ENCODE measurements at regions not wholly inside any gene's neighbourhood (a gene's known extent, or its start where the extent isn't known, plus 50 kb on each side); places are given as distances from the start of the nearest gene placed in this dataset.

GRCh38 chr2:219877728-219878127 is 250.3 kb downstream of the SLC4A3 start:
- ChIA-PET CTCF (no interaction called here), POLR2A (no interaction called here)

DNA sequence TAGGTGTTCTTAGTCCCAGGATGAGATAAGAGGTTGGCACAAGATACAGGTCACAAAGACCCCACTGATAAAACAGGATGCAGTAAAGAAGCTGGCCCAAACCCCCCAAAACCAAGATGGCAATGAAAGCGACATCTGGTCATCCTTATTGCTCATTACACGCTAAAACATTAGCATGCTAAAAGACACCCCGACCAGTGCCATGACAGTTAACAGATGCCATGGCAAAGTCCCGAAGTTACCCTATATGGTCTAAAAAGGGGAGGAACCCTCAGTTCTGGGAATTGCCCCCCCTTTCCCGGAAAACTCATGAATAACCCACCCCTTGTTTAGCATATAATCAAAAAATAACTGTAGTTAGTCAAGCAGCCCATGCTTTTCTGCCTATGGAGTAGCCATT is 251.1 kb downstream of the SLC4A3 start:
- ChIA-PET CTCF (no interaction called here), POLR2A (no interaction called here)

DNA sequence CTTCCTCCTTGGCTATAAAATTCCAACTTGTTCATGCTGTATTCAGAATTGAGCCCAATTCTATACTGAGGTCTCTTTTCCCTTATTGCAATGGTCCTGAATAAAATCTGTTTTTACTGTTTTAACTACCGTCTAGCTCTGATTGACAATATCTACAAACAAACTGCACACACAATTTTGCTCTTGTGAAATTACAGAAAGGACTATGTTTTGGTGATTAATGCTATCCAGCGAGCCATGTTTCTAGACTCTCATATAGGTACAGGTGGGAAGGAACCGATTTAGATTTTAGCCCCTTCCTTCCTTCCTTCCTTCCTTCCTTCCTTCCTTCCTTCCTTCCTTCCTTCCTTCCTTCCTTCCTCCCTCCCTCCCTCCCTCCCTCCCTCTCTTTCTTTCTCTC is 254.4 kb downstream of the SLC4A3 start:
- ChIA-PET POLR2A (no interaction called here), CTCF (no interaction called here)

DNA sequence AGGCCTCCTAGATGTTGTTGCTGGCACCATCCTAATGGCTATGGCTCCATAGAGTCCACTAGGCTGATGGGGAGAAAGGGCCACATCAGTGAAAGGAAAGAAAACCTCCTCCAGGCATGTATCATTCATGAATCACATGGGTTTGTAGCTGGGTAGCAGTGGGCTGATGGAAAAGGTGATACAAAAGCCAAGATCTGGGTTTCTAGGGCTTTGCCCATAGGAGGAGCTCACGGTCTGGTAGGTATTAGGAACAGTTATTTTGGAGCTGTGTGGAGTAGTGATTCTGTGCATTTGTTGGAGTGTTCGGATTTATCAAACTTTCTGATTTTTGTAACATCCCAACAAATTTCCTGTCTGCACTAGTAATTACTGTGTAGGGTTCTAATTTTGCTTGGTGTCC is 259.2 kb downstream of the SLC4A3 start:
- ChIA-PET CTCF (no interaction called here), POLR2A (no interaction called here)

DNA sequence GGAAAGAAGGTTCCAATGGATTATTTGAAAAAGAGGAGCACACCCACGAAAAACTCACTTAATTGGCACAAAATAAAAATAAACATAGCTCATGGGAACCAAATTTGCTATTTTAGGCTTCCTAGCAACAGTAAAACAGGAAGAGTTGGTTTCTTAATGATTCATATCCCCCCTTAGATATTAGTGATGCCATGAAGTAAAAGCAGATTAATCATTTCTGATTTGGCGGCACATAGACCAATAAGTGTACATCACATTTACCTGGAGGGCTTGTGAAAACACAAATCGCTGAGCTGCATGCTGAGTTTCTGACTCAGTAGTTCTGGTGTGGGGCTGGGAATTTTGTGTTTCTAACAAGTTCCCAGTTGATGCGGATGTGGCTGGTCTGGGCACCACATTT is 260.4 kb downstream of the SLC4A3 start:
- ChIA-PET CTCF (no interaction called here), POLR2A (no interaction called here)

GRCh38 chr2:219893541-219893940 is 266.1 kb downstream of the SLC4A3 start:
- ChIA-PET CTCF (no interaction called here), POLR2A (no interaction called here)

DNA sequence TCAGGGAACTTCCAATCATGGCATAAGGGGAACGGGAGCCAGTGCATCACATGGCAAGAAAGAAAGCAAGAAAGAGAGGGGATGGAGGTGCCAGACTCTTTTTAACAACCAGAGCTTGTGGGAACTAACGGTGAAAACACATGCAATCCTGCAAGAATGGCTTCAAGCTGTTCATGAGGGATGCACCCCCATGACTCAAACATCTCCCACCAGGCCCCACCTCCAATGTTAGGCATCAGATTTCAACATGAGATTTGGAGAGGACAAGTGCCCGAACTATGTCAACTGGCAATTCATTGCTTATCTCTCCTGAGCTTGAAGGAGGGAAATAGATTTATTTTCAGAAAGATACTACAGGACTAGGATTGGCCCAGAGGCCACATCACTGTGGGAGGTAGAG is 270.0 kb downstream of the SLC4A3 start:
- ChIA-PET POLR2A (no interaction called here), CTCF (no interaction called here)

- ChIA-PET POLR2A (no interaction called here), CTCF (no interaction called here)
These were observed 273.7 kb downstream of the SLC4A3 start for GRCh38 chr2:219901155-219901554.

DNA sequence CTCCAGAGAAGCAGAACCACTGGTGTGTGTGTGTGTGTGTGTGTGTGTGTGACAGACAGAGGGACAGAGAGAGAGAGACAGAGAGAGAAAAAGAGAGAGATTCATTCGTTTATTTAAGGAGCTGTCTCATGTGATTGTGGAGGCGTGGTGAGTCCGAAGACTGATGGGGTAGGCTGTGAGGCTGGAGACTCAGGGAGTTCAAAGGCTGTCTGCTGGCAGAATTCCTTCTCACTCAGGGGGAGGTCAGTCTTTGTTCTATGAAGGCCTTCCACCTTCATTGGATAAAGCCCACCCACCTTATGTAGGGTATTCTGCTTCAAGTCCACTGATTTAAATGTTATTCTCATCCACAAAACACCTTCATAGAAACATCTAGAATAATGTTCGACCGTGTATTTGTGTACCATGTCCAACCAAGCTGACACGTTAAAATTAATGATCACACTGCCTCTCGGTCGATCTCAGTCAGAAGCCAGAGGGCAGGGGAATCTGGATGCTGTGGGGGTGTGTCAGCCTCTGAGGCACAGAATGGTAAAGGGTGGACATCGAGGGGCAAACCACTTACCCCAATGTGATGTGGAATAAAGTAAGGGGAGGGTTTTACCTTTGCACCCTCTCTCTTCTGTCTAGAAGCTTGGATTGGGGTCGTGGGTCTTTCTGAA is 275.6 kb downstream of the SLC4A3 start:
- CTCF ChIA-PET, result no interaction called here

DNA sequence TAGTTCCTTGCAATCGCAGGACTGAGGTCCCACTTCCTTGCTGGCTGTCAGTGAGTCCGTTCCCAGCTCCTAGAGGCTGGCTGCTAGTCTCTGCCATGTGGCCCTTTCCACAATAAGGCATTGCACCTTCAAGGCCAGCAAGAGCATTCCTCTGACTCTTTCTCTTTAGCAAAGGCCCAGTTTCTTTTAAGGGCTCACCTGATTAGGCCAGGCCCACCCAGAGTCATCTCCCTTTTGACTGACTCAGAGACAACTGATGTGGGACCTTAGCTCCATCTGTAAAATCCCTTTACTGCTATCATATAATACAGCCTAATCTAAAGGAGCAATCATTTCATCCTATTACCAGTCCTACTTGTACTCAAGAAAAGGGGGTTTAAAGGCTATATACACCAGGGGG is 278.2 kb downstream of the SLC4A3 start:
- ChIA-PET CTCF (no interaction called here), POLR2A (no interaction called here)

More for the DNA sequence above, 275.6 kb downstream of the SLC4A3 start:
- POLR2A ChIA-PET, result no interaction called here

- POLR2A ChIA-PET, result no interaction called here
- CTCF ChIA-PET, result no interaction called here
These were observed 278.9 kb downstream of the SLC4A3 start for GRCh38 chr2:219906114-219907010.

GRCh38 chr2:219907011-219907365 is 279.6 kb downstream of the SLC4A3 start:
- CTCF ChIA-PET, result no interaction called here
- POLR2A ChIA-PET, result no interaction called here

- POLR2A ChIA-PET, result no interaction called here
- CTCF ChIA-PET, result no interaction called here
These were observed 281.1 kb downstream of the SLC4A3 start for GRCh38 chr2:219908538-219908937.

DNA sequence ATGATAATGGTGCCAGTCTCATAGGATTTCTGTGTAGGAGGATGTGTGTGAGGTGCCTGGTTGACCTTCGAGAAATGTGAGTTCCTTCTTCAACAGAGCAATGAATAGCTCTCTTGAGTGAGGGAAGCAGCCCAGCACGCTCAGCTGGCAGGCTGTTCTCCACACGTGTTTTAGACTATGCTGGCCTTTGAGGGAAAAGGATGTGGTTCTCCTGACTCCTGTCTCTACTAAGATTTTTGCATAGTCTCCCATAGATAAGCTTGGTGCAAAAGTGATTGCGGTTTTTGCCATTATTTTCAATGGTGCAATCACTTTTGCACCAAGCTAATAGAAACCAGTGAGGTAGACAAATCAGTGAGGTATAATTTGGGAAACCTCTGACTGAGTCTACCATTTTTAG is 284.1 kb downstream of the SLC4A3 start:
- POLR2A ChIA-PET, result no interaction called here
- CTCF ChIA-PET, result no interaction called here

DNA sequence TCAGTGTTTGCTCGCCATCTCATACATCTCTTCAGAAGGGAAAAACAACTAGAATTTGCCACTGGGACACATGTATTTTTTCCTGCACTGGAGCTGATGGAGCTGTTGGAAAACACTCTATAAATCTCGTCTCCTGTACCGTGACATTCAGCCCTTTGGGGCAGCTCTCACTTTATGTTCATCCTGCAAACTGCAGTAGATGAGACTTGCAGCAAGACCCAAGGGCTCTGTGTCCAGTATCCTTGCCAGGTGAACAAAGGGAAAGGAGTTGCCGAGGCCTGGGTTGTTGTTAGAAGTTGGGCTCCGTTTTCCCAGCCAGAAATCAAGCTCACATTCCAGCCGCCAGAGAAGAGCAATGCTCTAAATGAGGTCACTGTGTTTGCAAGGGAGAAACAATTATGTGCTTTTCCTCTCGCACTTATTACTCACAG is 285.1 kb downstream of the SLC4A3 start:
- CTCF ChIA-PET, result no interaction called here
- POLR2A ChIA-PET, result no interaction called here

DNA sequence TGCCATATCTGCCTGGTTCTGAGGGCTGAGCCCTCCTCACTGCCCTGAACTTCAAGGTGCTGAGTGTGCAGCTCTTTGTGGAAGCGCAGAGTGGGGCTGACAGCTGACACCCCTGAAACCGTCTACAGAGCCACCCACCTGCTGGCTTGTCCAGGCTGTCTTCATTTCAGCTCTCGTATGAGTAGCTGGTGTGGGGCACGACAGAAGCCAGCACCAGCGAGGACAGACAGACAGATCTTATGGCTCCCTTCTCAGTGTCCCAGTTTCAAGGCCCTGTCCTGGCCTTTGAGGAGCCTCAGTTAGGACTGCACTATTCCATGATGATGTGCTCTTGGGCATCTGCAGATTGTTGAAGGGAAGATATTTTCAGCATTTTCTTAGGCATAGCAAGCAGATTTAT is 287.1 kb downstream of the SLC4A3 start:
- ChIA-PET POLR2A (no interaction called here), CTCF (interaction anchor here (1.2 kb wide), 1 partner anchor 12 kb away, joined by 3 read pairs; no protein-coding TSS in a partner anchor)

DNA sequence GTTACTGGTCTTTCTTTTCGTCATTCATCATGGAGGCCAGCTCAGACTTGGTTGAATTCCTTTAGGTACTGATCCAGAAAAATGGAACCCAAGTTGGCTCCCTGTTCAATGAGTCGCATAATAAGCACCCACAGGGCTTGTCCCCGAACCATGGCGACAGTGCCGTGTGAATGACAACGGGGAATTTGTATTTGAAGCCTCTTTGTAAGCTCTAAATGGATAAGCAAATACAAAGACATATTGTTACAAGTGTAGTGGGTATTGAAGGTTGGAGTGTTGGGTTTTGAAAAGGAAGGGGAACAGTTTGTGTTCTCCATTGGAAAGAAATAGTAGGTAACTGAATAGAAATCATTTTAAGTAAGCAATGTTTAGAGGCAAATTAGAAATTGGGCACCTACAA is 288.9 kb downstream of the SLC4A3 start:
- ChIA-PET CTCF (no interaction called here), POLR2A (no interaction called here)

GRCh38 chr2:219916726-219917440 is 289.5 kb downstream of the SLC4A3 start:
- ChIA-PET POLR2A (no interaction called here), CTCF (no interaction called here)

DNA sequence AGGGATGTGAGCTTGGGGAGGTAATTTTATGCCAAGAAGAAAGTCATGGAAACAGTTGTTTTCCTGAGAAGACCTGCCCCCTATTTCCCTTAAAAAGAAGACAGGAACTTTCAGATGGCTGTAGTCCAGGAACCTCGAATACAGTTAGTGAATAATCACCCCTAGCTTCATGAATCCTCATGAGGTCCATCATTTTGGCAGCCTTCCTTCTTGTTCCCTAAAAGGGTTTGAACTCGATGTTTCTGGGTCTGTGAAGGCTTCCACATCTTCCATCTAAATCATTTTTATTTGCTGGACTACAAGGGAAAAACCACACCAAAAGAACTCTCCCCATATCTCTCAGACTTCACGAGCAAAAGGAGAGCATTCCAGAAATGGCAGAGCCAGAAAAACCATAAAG is 290.8 kb downstream of the SLC4A3 start:
- ChIA-PET CTCF (interaction anchor here (0.7 kb wide), 1 partner anchor 141 kb away, joined by 5 read pairs; no protein-coding TSS in a partner anchor), POLR2A (no interaction called here)

GRCh38 chr2:219918944-219919343 is 291.5 kb downstream of the SLC4A3 start:
- ChIA-PET POLR2A (no interaction called here), CTCF (no interaction called here)

GRCh38 chr2:219919506-219919905 is 292.1 kb downstream of the SLC4A3 start:
- ChIA-PET CTCF (no interaction called here), POLR2A (no interaction called here)
